K562 (cell line): ENCODE measurements at regions not wholly inside any gene's neighbourhood (a gene's known extent, or its start where the extent isn't known, plus 50 kb on each side); places are given as distances from the start of the nearest gene placed in this dataset.

ENCODE experiments used
- ATAC-seq: fragments of 200-7000 bp; cut with Tn5 transposase; 3 replicates; pipeline ENCODE4 v1.9.1; 2020; ENCODE audit warnings: moderate library complexity
- BruUV-seq: library from RNA; stranded (reverse); fragments of 400-500 nt; replicated peaks from 2 replicates; lab custom pipeline; 2021; lab: Mats Ljungman, UMichigan
- CTCF ChIA-PET: fragments of 300-600 bp; formaldehyde crosslinking; extraction: SDS; loops from one replicate; lab custom pipeline; 2021; ENCODE audit warnings: low intra/inter-chr PET ratio; lab: Yijun Ruan, JAX
- POLR2A ChIA-PET: fragments of 300-600, 350-650 bp; sonication (Branson Sonifier 250); formaldehyde crosslinking; extraction: SDS; loops from one replicate; lab custom pipeline; 2021; ENCODE audit warnings: antibody characterized with exemption, inconsistent platforms; lab: Yijun Ruan, JAX
- DNase-seq, 4 experiments: peaks; one replicate each; pipeline versions ENCODE4 v3.0.0 to v3.0.0-alpha.2; 2011 to 2018; ENCODE audit warnings: low spot score in 3 of 4, mixed read lengths in 3 of 4; ENCODE audit errors: extremely low read depth in 1 of 4
- FAIRE-seq: peaks from 2 replicates; lab custom pipeline; 2011; peaks lifted over from hg19 to GRCh38; lab: Jason Lieb, UNC
- H2AFZ ChIP-seq: 2 replicates; pipeline ENCODE4 v1.6.0; 2011; ENCODE audit warnings: low read depth, low read length, control low read depth, inconsistent platforms
- H3K27ac ChIP-seq: fragments of 200-600 bp; 3 replicates; pipeline ENCODE4 v1.8.0; 2011; ENCODE audit warnings: low read depth, mild to moderate bottlenecking, control low read depth, inconsistent platforms, low read length, moderate library complexity, mixed read lengths; ENCODE audit errors: extremely low read depth
- H3K27me3 ChIP-seq, 2 experiments: fragments of 300-600 bp in 1 of 2; 2 replicates in 1 of 2; 3 replicates in 1 of 2; pipeline versions ENCODE4 v1.6.0 to v1.8.0; 2011; ENCODE audit warnings: inconsistent platforms in 2 of 2, low read length in 2 of 2, mild to moderate bottlenecking in 1 of 2, mixed read lengths in 1 of 2, moderate library complexity in 1 of 2; ENCODE audit not compliant: control insufficient read depth in 2 of 2, insufficient read depth in 2 of 2
- H3K36me3 ChIP-seq: fragments of 300-600 bp; 3 replicates; pipeline ENCODE4 v1.8.0; 2011; ENCODE audit warnings: mild to moderate bottlenecking, low read length, inconsistent platforms; ENCODE audit not compliant: control insufficient read depth, insufficient read depth
- H3K4me1 ChIP-seq, 2 experiments: fragments of 200-600 bp in 1 of 2; replicated peaks in 1 of 2; 2 replicates in 1 of 2; 3 replicates in 1 of 2; pipeline versions ENCODE4 v1.5.1 to v1.8.0; 2011; ENCODE audit warnings: inconsistent platforms in 2 of 2, low read length in 2 of 2, mild to moderate bottlenecking in 1 of 2, mixed read lengths in 1 of 2, moderate library complexity in 1 of 2; ENCODE audit not compliant: control insufficient read depth in 2 of 2, insufficient read depth in 2 of 2
- H3K4me2 ChIP-seq: 2 replicates; pipeline ENCODE4 v1.6.1; 2011; ENCODE audit warnings: low read length, control low read depth, inconsistent platforms, mixed read lengths; ENCODE audit not compliant: insufficient read depth
- H3K4me3 ChIP-seq: fragments of 200-600 bp; sonication (generic), shearing (Covaris generic); 2 replicates; pipeline ENCODE4 v1.5.1; 2016; ENCODE audit warnings: control low read depth, inconsistent platforms
- H3K79me2 ChIP-seq: fragments of 200-600 bp; 3 replicates; pipeline ENCODE4 v1.8.0; 2011; ENCODE audit warnings: low read length, inconsistent platforms; ENCODE audit not compliant: control insufficient read depth, insufficient read depth
- H3K9ac ChIP-seq, 2 experiments: 2 replicates each; pipeline versions ENCODE4 v1.6.0 to v1.6.1; 2011; ENCODE audit warnings: low read depth in 2 of 2, low read length in 2 of 2, control low read depth in 1 of 2, inconsistent platforms in 1 of 2, mild to moderate bottlenecking in 1 of 2, mixed read lengths in 1 of 2; ENCODE audit not compliant: insufficient read depth in 1 of 2
- H3K9me1 ChIP-seq: one replicate; pipeline ENCODE4 v1.6.0; 2011; ENCODE audit warnings: inconsistent platforms, mild to moderate bottlenecking, low read length, moderate library complexity; ENCODE audit not compliant: control insufficient read depth, insufficient read depth
- H3K9me3 ChIP-seq: replicated peaks from 2 replicates; pipeline ENCODE4 v1.5.1; 2011; ENCODE audit warnings: low read depth, low read length, inconsistent platforms; ENCODE audit not compliant: control insufficient read depth, insufficient read depth
- H4K20me1 ChIP-seq: replicated peaks from 2 replicates; pipeline ENCODE4 v1.6.1; 2011; ENCODE audit warnings: low read length, inconsistent platforms, mixed read lengths; ENCODE audit not compliant: control insufficient read depth, insufficient read depth
- CEBPB ChIP-seq: fragments of 450-650 bp; IDR thresholded peaks from 2 replicates; pipeline ENCODE4 v1.6.1; 2016; ENCODE audit warnings: missing genetic modification characterization, missing compliant biosample characterization
- CEBPG ChIP-seq, 3 experiments: fragments of 200-800 bp in 1 of 3; sonication (Bioruptor generic) in 1 of 3; sonication (generic) in 1 of 3; formaldehyde crosslinking in 1 of 3; IDR thresholded peaks in 2 of 3; conservative IDR thresholded peaks in 1 of 3; 2 replicates each; pipeline versions ENCODE4 v1.6.1 to v1.8.0; 2016 to 2022; ENCODE audit warnings: missing compliant biosample characterization in 2 of 3, missing genetic modification characterization in 2 of 3, mild to moderate bottlenecking in 1 of 3, missing genetic modification reagents in 1 of 3
- POLR2A ChIP-seq: fragments of 450-650 bp; conservative IDR thresholded peaks from 2 replicates; pipeline ENCODE4 v1.6.1; 2016
- WGBS: fragments of 100-300 bp; shearing (Covaris generic); methylation state at CpG from one replicate; pipeline ENCODE4 v1.1.6; 2016; ENCODE audit warnings: low coverage, mixed read lengths; ENCODE audit not compliant: insufficient coverage; ENCODE audit errors: missing lambda C conversion rate; 5-methylcytosine and 5-hydroxymethylcytosine counted together
- in situ Hi-C: fragments of 300-500 bp; cut with MboI; formaldehyde crosslinking; loops from 4 replicates; pipeline ENCODE4 v1.15.0; 2018; ENCODE audit warnings: inconsistent platforms, mixed read lengths
- intact Hi-C: fragments of 100-400 bp; cut with micrococcal nuclease; formaldehyde crosslinking; loops from 2 replicates; pipeline ENCODE4 v1.14.2; 2022
- TF ChIP-seq, protein P1 (sequence below): sonication (generic); formaldehyde crosslinking; IDR thresholded peaks from 2 replicates; pipeline ENCODE4 v1.8.0; 2022; ENCODE audit warnings: missing genetic modification reagents, mild to moderate bottlenecking, moderate library complexity, borderline replicate concordance

DNA sequence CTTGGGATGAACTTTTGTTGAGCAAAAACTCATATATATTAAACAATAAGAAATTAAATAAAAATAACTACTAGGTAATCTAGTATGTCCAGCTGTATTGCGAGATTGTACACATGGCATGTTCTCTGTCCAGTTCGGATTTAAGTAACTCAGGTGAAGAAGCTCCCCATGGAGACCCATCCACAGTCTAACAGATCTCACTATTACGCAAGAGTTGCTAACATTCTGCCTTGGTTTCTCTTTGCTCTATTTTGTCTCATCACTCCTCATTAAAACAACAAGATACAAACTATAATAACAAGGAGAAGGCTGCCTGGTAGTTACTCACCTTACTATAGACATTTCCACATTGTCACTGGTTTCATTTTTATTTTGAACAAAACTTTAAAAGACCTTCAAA lies 1372.3 kb upstream of the CELF2 start:
- H3K9me3 ChIP-seq, result no peaks in the 10 kb centered on the region
- BruUV-seq, result no TSS peak
- POLR2A ChIA-PET, result no interaction called here
- FAIRE-seq (no peak), DNase-seq (no peak), ATAC-seq (no peak)
- H3K9me1 ChIP-seq, result no peaks in the 10 kb centered on the region
- H3K9ac ChIP-seq, result no peak overlapping the region
- no peak overlapping the region for H3K27ac ChIP-seq
- CTCF ChIA-PET, result no interaction called here
- peak; percentile 30; the same call in 1 of the 2 replicates for TF ChIP-seq CEBPB (tag)
- no peak for TF ChIP-seq CEBPG (CRISPR knock-in tag; IDR thresholded peaks at IDR 0.05)
- peak in 1 of 2 experiments; percentile 85; a peak in 2 of 4 replicates for TF ChIP-seq CEBPG (tag; conservative IDR thresholded peaks at IDR 0.05 in 1 of 2, IDR thresholded peaks at IDR 0.05 in 1 of 2)
- TF ChIP-seq, protein P1, sequence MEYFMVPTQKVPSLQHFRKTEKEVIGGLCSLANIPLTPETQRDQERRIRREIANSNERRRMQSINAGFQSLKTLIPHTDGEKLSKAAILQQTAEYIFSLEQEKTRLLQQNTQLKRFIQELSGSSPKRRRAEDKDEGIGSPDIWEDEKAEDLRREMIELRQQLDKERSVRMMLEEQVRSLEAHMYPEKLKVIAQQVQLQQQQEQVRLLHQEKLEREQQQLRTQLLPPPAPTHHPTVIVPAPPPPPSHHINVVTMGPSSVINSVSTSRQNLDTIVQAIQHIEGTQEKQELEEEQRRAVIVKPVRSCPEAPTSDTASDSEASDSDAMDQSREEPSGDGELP (CRISPR knock-in tag), result no peak
- no peak for TF ChIP-seq POLR2A
- TF ChIP-seq, all 486 proteins: peak for 2
- Histone ChIP-seq H3K36me3 (no peaks in the 10 kb centered on the region), H3K4me3 (no peak overlapping the region), H3K79me2 (no peaks in the 10 kb centered on the region), H3K27me3 (no peaks in the 10 kb centered on the region), H3K4me2 (no peak overlapping the region), H4K20me1 (no peaks in the 10 kb centered on the region), H2AFZ (no peak overlapping the region), H3K4me1 (no peaks in the 10 kb centered on the region)
- intact Hi-C loops, result no loop called here
- in situ Hi-C loops, result no loop called here
- 3% methylated on average over 3 of the region's 3 CpGs for WGBS
